ENCODE measurements at regions not wholly inside any gene's neighbourhood (a gene's known extent, or its start where the extent isn't known, plus 50 kb on each side); places are given as distances from the start of the nearest gene placed in this dataset.

DNA sequence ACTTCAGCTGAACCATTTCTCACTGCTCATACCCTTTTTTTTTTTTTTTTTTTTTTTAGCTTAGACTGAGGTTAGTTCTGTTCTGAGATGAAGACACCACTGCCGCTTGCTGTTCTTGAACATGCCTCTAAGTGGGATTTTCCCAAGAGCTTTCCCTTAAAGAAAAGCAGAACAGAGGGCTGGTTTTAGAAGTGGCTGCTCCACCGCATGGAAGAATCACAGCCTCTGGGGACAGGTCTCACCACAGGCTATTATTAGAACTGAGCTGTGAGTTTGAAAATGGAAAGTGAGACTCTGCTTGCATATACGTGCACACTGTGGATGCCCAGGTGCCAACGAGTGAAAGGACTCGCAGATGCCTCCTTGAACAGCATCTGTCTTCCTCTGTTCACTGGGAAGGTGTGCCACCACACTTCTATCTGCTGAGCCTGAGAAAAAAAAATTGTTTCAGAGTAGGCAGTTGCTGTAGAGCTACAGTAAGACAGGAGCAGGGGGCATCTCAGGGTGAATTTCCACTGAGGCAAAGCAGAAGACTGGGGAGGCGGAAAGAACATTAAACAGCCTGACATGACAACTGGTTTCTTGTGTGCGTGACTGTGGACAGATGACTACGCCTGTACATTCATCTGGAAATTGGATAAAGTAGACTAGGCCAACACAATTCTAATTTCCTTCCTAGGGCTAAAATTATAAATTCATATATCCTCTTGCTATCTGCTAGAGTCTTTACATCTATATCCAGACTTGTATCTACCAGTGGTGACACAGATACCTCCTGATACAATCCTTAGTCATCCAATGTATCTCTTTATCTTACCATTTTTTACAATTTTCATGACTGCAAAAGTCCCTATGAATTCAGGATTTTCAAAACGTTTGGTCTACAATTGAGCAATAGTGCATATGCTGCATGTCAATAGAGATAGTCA is 1045.7 kb upstream of the CELF4 start:
- Histone ChIP-seq H3K4me1 (ENCODE audit: insufficient read depth, low read length) (no peaks in the 10 kb centered on the region), H3K27ac (ENCODE audit: low read depth, low read length) (no peak overlapping the region), H3K36me3 (ENCODE audit: insufficient read depth, low read length) (no peaks in the 10 kb centered on the region), H3K4me3 (ENCODE audit: low read length) (no peak overlapping the region), H3K9me3 (ENCODE audit: insufficient read depth, low read depth, low read length) (no peaks in the 10 kb centered on the region), H3K27me3 (ENCODE audit: insufficient read depth, low read length) (no peaks in the 10 kb centered on the region), H3K9ac (ENCODE audit: low read depth, low read length) (no peak overlapping the region)
- WGBS, result 94% methylated on average over 9 of the region's 9 CpGs

DNA sequence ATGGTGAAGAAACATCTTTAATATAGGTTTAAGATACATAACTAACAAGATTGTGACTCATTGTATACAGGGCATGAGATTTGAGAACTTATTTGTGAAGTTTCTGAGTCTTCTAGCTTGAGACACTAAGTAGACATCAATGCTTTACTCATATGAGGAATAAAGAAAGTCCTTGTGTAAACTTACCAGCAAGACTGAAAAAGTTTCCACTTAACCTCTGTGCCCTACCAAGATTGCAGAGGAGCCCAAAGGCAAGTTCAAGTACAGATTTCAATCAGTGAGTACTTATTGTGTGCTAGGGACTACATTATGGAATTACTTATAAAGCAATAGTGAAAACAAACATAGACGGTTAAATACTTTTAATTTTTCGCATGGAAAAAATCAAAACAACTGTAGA is 1041.2 kb upstream of the CELF4 start:
- H3K27me3 ChIP-seq (ENCODE audit: insufficient read depth, low read length), result no peaks in the 10 kb centered on the region
- no peak overlapping the region for H3K27ac ChIP-seq (ENCODE audit: low read depth, low read length)
- no peak overlapping the region for H3K4me3 ChIP-seq (ENCODE audit: low read length)
- H3K4me1 ChIP-seq (ENCODE audit: insufficient read depth, low read length), result peaks cover 5% of the 10 kb centered on the region; the same call in 1 of the 2 replicates
- no peaks in the 10 kb centered on the region for H3K36me3 ChIP-seq (ENCODE audit: insufficient read depth, low read length)
- WGBS, result 94% methylated on average over 2 of the region's 2 CpGs
- H3K9ac ChIP-seq (ENCODE audit: low read depth, low read length), result no peak overlapping the region
- no peaks in the 10 kb centered on the region for H3K9me3 ChIP-seq (ENCODE audit: insufficient read depth, low read depth, low read length)

DNA sequence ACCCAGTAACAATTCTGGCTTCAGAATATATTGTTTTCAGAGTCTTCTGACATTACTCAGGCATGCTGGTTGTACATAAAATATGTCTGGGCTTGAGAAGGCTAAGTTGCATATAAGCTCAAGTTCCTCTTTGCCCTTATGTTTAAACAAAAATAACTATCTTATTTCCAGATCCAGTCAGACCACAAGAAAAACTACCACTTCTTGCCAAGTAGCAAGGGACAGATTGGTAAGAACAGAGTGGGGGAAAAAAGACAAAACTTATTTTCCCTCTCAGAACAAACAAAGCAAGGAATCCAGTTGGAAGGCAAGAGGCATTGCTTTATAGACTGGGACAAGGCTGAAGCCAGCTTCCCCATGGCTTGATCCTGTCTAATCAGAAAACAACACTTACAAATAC is 1036.7 kb upstream of the CELF4 start:
- no peaks in the 10 kb centered on the region for H3K9me3 ChIP-seq (ENCODE audit: insufficient read depth, low read depth, low read length)
- H3K4me1 ChIP-seq (ENCODE audit: insufficient read depth, low read length), result peaks cover 5% of the 10 kb centered on the region; the same call in 1 of the 2 replicates
- H3K27ac ChIP-seq (ENCODE audit: low read depth, low read length), result no peak overlapping the region
- no peak overlapping the region for H3K9ac ChIP-seq (ENCODE audit: low read depth, low read length)
- no peaks in the 10 kb centered on the region for H3K27me3 ChIP-seq (ENCODE audit: insufficient read depth, low read length)
- H3K36me3 ChIP-seq (ENCODE audit: insufficient read depth, low read length), result no peaks in the 10 kb centered on the region
- H3K4me3 ChIP-seq (ENCODE audit: low read length), result no peak overlapping the region

DNA sequence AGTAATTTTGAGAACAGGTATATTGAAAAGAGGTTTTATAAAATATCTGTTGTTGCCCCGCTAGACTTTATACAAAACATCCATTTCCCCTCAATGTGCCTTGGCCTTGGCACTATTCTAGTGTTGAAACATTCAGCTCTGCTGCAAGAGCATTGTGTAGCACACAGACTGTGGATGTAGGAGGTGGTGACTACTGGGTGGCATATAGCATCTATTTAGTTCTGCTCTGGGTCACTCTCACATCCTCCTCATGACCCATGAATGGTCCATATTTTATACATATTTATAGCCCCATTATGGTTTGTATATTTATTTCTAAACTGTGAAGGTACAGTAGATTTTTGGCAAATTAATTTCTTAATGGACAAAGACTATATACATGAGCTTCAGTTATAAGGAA is 1022.0 kb upstream of the CELF4 start:
- Histone ChIP-seq H3K27ac (ENCODE audit: low read depth, low read length) (no peak overlapping the region), H3K36me3 (ENCODE audit: insufficient read depth, low read length) (no peaks in the 10 kb centered on the region), H3K9ac (ENCODE audit: low read depth, low read length) (no peak overlapping the region), H3K27me3 (ENCODE audit: insufficient read depth, low read length) (no peaks in the 10 kb centered on the region), H3K4me1 (ENCODE audit: insufficient read depth, low read length) (no peaks in the 10 kb centered on the region; the same call in 1 of the 2 replicates), H3K9me3 (ENCODE audit: insufficient read depth, low read depth, low read length) (no peaks in the 10 kb centered on the region), H3K4me3 (ENCODE audit: low read length) (no peak overlapping the region)
- WGBS, result no CpG with 5 or more reads among the region's 1 CpG

DNA sequence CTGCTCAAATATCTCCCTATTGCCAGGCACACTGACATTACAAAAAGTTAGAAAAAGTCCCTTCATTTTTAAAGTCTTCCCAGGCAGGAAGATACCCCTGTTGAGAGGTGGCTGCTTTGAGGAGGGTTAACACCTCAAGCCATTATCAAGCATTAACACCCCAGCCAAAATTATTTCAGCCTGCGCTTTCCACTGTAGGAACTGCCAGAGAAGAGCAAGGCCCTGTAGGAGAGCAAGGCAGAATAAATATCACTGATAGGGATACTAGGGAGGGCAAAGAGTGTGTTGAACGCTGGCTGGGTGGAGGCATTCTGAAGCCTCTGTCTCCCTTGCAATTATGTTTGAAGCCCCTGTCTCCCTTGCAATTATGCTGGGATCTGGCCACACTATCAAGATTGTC is 1020.7 kb upstream of the CELF4 start:
- no peaks in the 10 kb centered on the region for H3K9me3 ChIP-seq (ENCODE audit: insufficient read depth, low read depth, low read length)
- H3K36me3 ChIP-seq (ENCODE audit: insufficient read depth, low read length), result no peaks in the 10 kb centered on the region
- H3K27me3 ChIP-seq (ENCODE audit: insufficient read depth, low read length), result no peaks in the 10 kb centered on the region
- H3K4me3 ChIP-seq (ENCODE audit: low read length), result no peak overlapping the region
- no peak overlapping the region for H3K9ac ChIP-seq (ENCODE audit: low read depth, low read length)
- H3K4me1 ChIP-seq (ENCODE audit: insufficient read depth, low read length), result no peaks in the 10 kb centered on the region; the same call in 1 of the 2 replicates
- WGBS, result 93% methylated on average over 2 of the region's 2 CpGs
- no peak overlapping the region for H3K27ac ChIP-seq (ENCODE audit: low read depth, low read length)

DNA sequence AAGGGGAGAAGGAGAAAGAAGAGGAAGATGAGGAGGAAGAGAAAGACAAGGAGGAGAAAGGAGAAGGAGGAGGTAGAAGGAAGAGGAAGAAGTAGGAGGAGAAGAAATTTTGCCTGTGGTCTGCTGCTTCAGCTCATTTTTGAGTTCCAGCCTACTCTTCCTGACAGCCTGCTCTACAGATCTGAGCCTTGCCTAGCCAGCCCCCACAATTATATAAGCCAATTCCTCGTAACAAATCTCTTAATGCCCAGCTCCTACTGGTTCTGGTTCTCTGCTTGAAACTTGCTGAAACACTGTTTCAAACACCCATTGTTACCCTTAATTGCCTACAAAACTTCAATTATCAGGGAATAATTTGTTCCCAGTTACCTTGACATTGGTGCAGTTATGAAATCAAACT is 1014.2 kb upstream of the CELF4 start:
- Histone ChIP-seq H3K27ac (ENCODE audit: low read depth, low read length) (no peak overlapping the region), H3K4me1 (ENCODE audit: insufficient read depth, low read length) (no peaks in the 10 kb centered on the region; the same call in 1 of the 2 replicates), H3K9ac (ENCODE audit: low read depth, low read length) (no peak overlapping the region), H3K4me3 (ENCODE audit: low read length) (no peak overlapping the region), H3K36me3 (ENCODE audit: insufficient read depth, low read length) (no peaks in the 10 kb centered on the region), H3K27me3 (ENCODE audit: insufficient read depth, low read length) (no peaks in the 10 kb centered on the region), H3K9me3 (ENCODE audit: insufficient read depth, low read depth, low read length) (no peaks in the 10 kb centered on the region)
- WGBS, result 92% methylated on average over 1 of the region's 1 CpG

DNA sequence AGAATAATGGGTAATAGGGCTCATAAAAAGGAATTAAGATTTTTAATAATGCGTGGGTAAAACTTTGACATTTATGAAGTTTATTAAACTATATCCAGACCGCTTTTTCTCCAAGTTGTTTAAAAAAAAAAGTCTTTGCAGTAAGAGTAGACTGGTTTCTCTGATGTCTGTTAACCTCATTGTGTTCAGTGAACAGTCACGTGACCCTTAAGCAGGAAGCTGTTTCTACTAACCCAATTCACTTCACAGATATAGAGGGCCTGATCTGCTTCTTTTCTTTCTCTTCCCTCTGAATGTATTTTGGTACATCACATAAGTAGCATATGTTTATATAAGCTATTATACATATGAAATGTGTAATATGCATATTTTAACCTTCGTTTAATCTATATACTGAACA is 1011.3 kb upstream of the CELF4 start:
- no peak overlapping the region for H3K27ac ChIP-seq (ENCODE audit: low read depth, low read length)
- H3K27me3 ChIP-seq (ENCODE audit: insufficient read depth, low read length), result no peaks in the 10 kb centered on the region
- no peaks in the 10 kb centered on the region for H3K4me1 ChIP-seq (ENCODE audit: insufficient read depth, low read length)
- H3K36me3 ChIP-seq (ENCODE audit: insufficient read depth, low read length), result no peaks in the 10 kb centered on the region
- H3K9me3 ChIP-seq (ENCODE audit: insufficient read depth, low read depth, low read length), result no peaks in the 10 kb centered on the region
- H3K9ac ChIP-seq (ENCODE audit: low read depth, low read length), result no peak overlapping the region
- WGBS, result 98% methylated on average over 3 of the region's 4 CpGs
- H3K4me3 ChIP-seq (ENCODE audit: low read length), result no peak overlapping the region

DNA sequence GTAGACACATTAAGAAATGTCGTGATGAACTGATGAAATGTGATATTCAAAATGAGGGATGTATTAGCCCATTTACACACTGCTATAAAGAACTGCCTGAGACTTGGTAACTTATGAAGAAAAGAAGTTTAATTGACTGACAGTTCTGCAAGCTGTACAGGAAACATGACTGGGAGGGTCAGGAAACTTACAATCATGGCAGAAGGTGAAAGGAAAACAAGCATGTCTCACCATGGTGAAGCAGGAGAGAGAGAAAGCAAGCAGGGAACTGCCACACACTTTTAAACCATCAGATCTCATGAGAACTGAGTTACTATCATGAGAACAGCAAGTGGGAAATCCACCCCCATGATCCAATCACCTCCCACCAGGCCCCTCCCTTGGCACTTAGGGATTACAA is 1010.8 kb upstream of the CELF4 start:
- Histone ChIP-seq H3K4me3 (ENCODE audit: low read length) (no peak overlapping the region), H3K27me3 (ENCODE audit: insufficient read depth, low read length) (no peaks in the 10 kb centered on the region), H3K4me1 (ENCODE audit: insufficient read depth, low read length) (no peaks in the 10 kb centered on the region), H3K9me3 (ENCODE audit: insufficient read depth, low read depth, low read length) (no peaks in the 10 kb centered on the region), H3K27ac (ENCODE audit: low read depth, low read length) (no peak overlapping the region), H3K36me3 (ENCODE audit: insufficient read depth, low read length) (no peaks in the 10 kb centered on the region), H3K9ac (ENCODE audit: low read depth, low read length) (no peak overlapping the region)
- WGBS, result 100% methylated on average over 1 of the region's 1 CpG

DNA sequence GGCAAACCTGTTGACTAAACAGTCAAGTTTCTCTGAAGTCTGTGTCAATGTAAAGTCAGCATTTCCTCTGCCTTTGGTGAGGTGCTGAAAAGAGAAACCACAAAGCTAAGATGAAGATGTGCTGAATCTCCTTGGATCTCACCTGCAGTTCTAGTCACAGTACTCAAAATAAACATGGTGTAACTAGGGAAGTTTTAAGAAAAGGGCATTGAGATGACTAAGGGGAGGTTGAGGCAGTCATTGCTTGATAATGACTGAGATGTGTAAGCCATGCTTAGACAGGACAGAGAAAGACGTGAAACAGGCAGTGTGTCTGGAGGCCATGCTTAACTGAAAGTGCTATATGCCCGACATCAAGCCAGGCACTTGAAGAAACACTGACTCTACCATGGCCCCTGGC is 1010.0 kb upstream of the CELF4 start:
- Histone ChIP-seq H3K27me3 (ENCODE audit: insufficient read depth, low read length) (no peaks in the 10 kb centered on the region), H3K4me3 (ENCODE audit: low read length) (no peak overlapping the region), H3K36me3 (ENCODE audit: insufficient read depth, low read length) (no peaks in the 10 kb centered on the region), H3K27ac (ENCODE audit: low read depth, low read length) (no peak overlapping the region), H3K9me3 (ENCODE audit: insufficient read depth, low read depth, low read length) (no peaks in the 10 kb centered on the region), H3K9ac (ENCODE audit: low read depth, low read length) (no peak overlapping the region), H3K4me1 (ENCODE audit: insufficient read depth, low read length) (no peaks in the 10 kb centered on the region)
- 97% methylated on average over 2 of the region's 2 CpGs for WGBS

DNA sequence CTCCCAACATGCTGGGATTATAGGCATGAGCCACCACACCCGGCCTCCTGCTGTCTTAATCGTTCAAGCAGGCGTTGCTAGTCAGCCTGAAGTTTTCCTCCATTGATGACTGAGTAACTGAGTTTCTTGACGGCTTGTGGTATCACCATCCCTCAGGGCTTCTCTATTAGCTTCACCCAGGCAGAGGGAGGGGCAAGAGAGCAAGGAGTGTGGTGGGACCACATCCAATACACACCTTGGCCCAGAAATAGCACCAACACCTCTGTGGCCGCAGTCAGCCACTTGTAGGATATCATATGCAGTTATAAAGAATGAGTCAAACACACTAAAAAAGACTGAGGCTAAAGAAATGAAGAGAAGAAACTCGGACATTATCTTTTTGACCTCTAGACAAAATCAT is 1009.4 kb upstream of the CELF4 start:
- Histone ChIP-seq H3K4me3 (ENCODE audit: low read length) (no peak overlapping the region), H3K36me3 (ENCODE audit: insufficient read depth, low read length) (no peaks in the 10 kb centered on the region), H3K9ac (ENCODE audit: low read depth, low read length) (no peak overlapping the region), H3K27me3 (ENCODE audit: insufficient read depth, low read length) (no peaks in the 10 kb centered on the region), H3K9me3 (ENCODE audit: insufficient read depth, low read depth, low read length) (no peaks in the 10 kb centered on the region), H3K4me1 (ENCODE audit: insufficient read depth, low read length) (no peaks in the 10 kb centered on the region), H3K27ac (ENCODE audit: low read depth, low read length) (no peak overlapping the region)
- 96% methylated on average over 6 of the region's 6 CpGs for WGBS

DNA sequence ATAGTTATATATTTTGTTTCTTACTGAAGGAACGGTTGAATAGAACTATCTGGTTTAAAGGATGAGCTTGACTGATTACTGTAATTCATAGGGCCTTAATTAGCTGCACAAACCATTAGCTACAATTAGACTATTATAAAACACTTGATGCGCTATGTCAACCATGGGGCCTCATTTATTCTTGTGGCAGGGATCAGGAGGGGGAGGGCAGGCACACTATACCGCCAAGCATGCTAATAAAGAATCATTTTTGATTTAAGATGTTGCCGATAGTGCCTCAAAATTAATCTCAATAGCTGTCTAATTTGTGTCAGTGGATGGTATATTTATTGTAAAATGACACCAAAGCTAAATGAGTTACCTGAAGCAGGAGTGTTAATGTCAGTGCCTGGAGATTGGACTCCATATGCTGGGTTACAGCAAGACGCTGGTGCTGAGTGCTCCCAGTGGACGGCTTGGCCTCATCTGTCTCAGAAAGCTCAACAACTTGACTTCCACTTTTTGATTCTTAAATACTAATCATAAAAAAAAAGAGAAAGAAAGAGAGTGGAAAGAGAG is 1007.0 kb upstream of the CELF4 start:
- no peak overlapping the region for H3K9ac ChIP-seq (ENCODE audit: low read depth, low read length)
- H3K9me3 ChIP-seq (ENCODE audit: insufficient read depth, low read depth, low read length), result no peaks in the 10 kb centered on the region
- 98% methylated on average over 5 of the region's 6 CpGs for WGBS
- H3K36me3 ChIP-seq (ENCODE audit: insufficient read depth, low read length), result no peaks in the 10 kb centered on the region
- no peaks in the 10 kb centered on the region for H3K27me3 ChIP-seq (ENCODE audit: insufficient read depth, low read length)
- H3K4me1 ChIP-seq (ENCODE audit: insufficient read depth, low read length), result no peaks in the 10 kb centered on the region
- H3K4me3 ChIP-seq (ENCODE audit: low read length), result no peak overlapping the region
- no peak overlapping the region for H3K27ac ChIP-seq (ENCODE audit: low read depth, low read length)
